NOMO-1 treated with DMSO at 0.1 percent for 48 hours (cell line): ENCODE measurements at regions not wholly inside any gene's neighbourhood (a gene's known extent, or its start where the extent isn't known, plus 50 kb on each side); places are given as distances from the start of the nearest gene placed in this dataset.

ENCODE experiments used
- DNase-seq: peaks from one replicate; lab custom pipeline; 2025; ENCODE audit not compliant: unreplicated experiment; lab: John Stamatoyannopoulos, UW

- no peak for DNase-seq
Observed at GRCh38 chr7:52897713-52898112, 137.7 kb upstream of the POM121L12 start.

GRCh38 chr7:52897288-52897687 lies 138.1 kb upstream of the POM121L12 start:
- DNase-seq = no peak

- DNase-seq = no peak
Observed at GRCh38 chr7:52877240-52877639, 158.2 kb upstream of the POM121L12 start.

GRCh38 chr7:52876402-52876801 lies 159.0 kb upstream of the POM121L12 start:
- no peak for DNase-seq

- no peak for DNase-seq
Observed at GRCh38 chr7:52863652-52864051, 171.8 kb upstream of the POM121L12 start.

- DNase-seq = no peak
Observed at GRCh38 chr7:52862321-52862720, 173.1 kb upstream of the POM121L12 start.

- no peak for DNase-seq
Observed at GRCh38 chr7:52857367-52857766, 178.1 kb upstream of the POM121L12 start.

- DNase-seq = no peak
Observed at GRCh38 chr7:52854681-52855080, 180.8 kb upstream of the POM121L12 start.

GRCh38 chr7:52851547-52851946 lies 183.9 kb upstream of the POM121L12 start:
- DNase-seq = no peak

GRCh38 chr7:52843436-52843835 lies 192.0 kb upstream of the POM121L12 start:
- DNase-seq = no peak

GRCh38 chr7:52842202-52842900 lies 193.1 kb upstream of the POM121L12 start:
- DNase-seq = no peak

GRCh38 chr7:52838981-52839411 lies 196.4 kb upstream of the POM121L12 start:
- no peak for DNase-seq

GRCh38 chr7:52831321-52831720 lies 204.1 kb upstream of the POM121L12 start:
- no peak for DNase-seq

GRCh38 chr7:52830801-52831200 lies 204.6 kb upstream of the POM121L12 start:
- no peak for DNase-seq

- peak; percentile 81 for DNase-seq
Observed at GRCh38 chr7:52826515-52827265, 208.7 kb upstream of the POM121L12 start.

GRCh38 chr7:52825611-52826010 lies 209.8 kb upstream of the POM121L12 start:
- DNase-seq = peak; percentile 51

- no peak for DNase-seq
Observed at GRCh38 chr7:52811537-52811936, 223.9 kb upstream of the POM121L12 start.

- DNase-seq = no peak
Observed at GRCh38 chr7:52799817-52800216, 235.6 kb upstream of the POM121L12 start.

- DNase-seq = no peak
Observed at GRCh38 chr7:52797801-52798200, 237.6 kb upstream of the POM121L12 start.

- DNase-seq = no peak
Observed at GRCh38 chr7:52794621-52795020, 240.8 kb upstream of the POM121L12 start.

GRCh38 chr7:52791176-52791700 lies 244.2 kb upstream of the POM121L12 start:
- DNase-seq = no peak

- DNase-seq = no peak
Observed at GRCh38 chr7:52786174-52786573, 249.3 kb upstream of the POM121L12 start.
